ELF-1 (cell line): ENCODE measurements at regions not wholly inside any gene's neighbourhood (a gene's known extent, or its start where the extent isn't known, plus 50 kb on each side); places are given as distances from the start of the nearest gene placed in this dataset.

Source experiments
- DNase-seq: peaks from one replicate; pipeline ENCODE4 v3.0.0-alpha.2; 2016; ENCODE audit warnings: low read depth, low spot score

DNA sequence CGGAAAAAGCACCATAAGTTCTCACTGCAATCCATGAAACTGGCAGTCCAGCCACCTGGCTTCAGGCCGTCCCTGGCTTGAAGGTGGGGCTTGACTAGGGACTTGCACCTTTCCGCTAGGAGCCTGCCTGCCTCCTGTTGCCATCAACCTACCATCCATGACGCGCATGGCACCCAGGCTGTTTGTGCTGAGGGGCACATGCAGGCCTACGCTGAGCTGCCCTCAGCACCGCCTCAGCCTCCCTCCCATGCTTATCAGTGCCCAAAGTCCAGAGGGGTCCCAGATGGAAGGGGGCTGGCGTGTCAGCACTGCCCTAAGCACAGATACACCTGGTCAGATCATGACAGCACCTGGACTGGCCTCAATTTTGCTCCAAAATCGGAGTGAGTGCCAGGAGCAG, 190.2 kb upstream of the LYPLAL1 start:
- DNase-seq, result no peak

DNA sequence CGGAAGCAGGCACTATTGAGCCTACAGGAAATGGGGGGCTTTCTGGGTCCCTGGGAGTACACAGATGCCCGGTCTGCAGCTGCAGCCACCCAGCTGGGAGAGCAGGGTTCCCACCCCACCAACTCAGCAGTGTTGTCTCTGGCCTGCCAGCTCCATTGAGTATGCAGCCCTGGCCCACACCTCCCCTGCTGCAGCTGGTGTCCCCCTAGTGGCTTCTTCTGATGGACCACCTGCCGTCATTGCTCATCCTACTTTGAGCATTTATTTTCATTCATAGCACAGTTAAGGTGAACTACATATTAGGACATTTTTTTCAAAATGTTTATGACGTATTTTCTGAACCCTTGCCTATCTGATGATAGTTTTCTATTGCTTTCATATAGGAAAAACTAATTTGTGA, 189.8 kb upstream of the LYPLAL1 start:
- DNase-seq, result peak; percentile 20

- DNase-seq, result no peak
Measured at GRCh38 chr1:218985424-218985984, 188.2 kb upstream of the LYPLAL1 start.

- DNase-seq, result no peak
Measured at GRCh38 chr1:218986816-218987215, 186.9 kb upstream of the LYPLAL1 start.

DNA sequence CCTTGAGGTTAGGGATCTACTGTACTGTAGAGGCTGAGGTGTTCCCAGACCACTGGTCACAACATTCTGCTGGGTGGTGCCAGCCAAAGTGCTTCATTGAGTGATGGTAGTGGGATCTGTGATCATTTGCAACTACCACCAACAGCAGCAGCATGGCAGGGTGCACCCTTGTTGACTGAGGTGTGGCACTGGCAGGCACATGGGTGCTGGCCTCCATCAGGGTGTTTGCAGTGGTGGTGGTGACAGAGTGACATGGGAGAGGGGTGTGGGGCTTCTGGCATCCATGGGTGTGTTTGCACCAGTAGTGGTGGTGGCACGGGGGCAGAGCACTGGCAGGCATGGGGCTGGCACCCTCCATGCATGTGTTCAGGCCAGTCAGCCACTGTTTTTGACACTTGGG, 183.7 kb upstream of the LYPLAL1 start:
- no peak for DNase-seq

DNA sequence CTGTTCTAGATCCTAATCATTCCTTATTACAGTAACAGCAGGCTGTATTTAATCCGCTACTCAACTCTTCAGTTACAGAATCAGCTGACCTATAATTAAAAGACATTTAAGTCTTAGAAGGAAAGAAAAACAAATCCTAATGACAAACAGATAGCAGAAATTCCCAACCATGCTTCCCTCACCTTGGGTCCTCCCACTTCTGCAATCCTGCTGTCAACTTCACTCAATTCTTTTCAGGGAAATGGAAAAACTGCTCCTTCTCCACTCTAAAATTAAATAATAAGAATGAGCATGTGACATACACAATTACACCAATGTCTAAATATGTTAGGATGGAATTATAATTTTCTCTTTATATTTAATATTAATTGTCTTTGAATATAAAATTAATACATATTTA, 182.6 kb upstream of the LYPLAL1 start:
- DNase-seq, result no peak

DNA sequence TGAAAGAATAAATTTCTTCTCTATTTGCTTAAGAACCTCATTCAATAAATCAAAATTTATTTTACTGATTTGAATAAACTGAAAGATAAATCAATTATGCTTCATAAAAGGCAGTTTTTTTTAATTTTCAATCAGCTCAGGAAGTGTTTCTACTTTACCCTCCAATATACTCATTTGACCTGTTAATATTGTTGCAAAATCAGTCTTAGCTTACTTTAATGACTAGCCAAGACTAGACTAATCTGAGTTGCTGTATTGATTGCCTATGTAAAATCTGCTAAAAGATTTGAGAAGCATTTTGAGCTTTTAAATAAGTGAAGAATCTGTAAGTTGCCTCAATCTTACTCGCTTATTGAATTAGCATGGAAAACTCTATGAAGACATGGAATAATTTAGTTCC, 179.1 kb upstream of the LYPLAL1 start:
- no peak for DNase-seq

DNA sequence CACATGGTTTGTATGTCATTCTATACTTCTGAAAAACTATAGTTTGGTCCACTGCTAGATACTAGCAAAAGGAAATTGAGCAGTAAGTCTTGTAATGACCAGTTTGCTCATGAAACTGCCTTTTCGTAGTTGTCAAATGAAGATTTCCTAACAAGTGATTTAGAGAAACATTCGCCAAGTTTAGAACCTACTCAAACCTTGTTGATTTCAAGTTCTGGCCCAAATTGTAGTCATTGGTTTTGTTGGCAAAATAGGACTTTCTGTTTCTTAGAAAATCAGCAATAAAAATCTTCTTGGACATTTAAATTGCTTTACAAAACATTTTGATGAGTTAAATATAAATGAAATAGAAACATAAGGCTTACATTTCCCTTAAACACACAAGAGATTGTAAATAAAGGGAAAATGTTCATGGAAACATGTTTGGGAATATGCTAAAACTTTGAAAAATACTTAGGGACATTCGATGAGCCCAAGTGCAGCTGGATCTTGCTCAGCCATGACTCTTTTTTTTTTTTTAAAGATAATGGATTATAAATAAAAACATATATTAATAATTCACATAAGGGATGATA, 178.5 kb upstream of the LYPLAL1 start:
- DNase-seq, result no peak

- DNase-seq, result no peak
Measured at GRCh38 chr1:218996362-218996761, 177.3 kb upstream of the LYPLAL1 start.

- DNase-seq, result no peak
Measured at GRCh38 chr1:219000005-219000404, 173.7 kb upstream of the LYPLAL1 start.

- DNase-seq, result no peak
Measured at GRCh38 chr1:219000631-219001030, 173.0 kb upstream of the LYPLAL1 start.

GRCh38 chr1:219010720-219011119, 163.0 kb upstream of the LYPLAL1 start:
- DNase-seq, result no peak

DNA sequence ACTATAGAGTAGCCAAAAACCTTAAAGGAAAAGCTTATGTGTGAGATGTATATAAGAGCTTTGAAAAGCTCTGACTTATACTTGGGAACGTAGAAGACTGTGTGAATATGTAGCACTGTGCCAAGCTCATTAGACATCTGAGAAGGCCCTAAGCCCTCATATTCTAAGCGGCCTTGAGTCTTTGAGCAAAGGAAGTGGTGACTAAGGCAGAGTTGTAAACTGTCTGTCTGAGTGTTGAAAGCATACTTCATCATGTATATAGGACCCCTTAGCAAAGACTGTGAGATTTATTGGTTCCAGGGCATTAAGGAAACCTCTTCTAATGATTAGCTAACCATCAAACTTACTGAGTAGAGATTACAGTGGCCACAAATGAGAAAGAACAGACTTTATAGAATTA, 153.3 kb upstream of the LYPLAL1 start:
- DNase-seq, result peak; percentile 2

DNA sequence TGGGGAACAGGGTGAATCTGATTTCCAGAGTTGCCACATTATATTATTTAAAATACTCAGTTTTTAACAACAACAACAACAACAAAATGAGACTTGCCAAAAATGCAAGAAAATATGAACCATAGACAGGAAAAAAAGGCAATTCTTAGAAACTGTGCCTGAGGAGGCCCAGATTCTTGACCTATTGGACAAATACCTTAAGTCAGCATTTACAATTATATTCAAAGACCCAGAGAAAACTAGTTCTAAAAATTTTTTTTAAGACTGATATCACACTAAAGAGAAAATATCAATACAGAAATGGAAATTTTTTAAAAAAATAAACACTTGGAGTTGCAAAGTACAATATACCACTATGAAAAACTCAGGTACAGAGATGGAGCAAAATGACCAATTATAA, 152.8 kb upstream of the LYPLAL1 start:
- no peak for DNase-seq

- peak; percentile 3 for DNase-seq
Measured at GRCh38 chr1:219027146-219027673, 146.5 kb upstream of the LYPLAL1 start.

- DNase-seq, result no peak
Measured at GRCh38 chr1:219031809-219032208, 141.9 kb upstream of the LYPLAL1 start.

GRCh38 chr1:219038398-219038797, 135.3 kb upstream of the LYPLAL1 start:
- no peak for DNase-seq

DNA sequence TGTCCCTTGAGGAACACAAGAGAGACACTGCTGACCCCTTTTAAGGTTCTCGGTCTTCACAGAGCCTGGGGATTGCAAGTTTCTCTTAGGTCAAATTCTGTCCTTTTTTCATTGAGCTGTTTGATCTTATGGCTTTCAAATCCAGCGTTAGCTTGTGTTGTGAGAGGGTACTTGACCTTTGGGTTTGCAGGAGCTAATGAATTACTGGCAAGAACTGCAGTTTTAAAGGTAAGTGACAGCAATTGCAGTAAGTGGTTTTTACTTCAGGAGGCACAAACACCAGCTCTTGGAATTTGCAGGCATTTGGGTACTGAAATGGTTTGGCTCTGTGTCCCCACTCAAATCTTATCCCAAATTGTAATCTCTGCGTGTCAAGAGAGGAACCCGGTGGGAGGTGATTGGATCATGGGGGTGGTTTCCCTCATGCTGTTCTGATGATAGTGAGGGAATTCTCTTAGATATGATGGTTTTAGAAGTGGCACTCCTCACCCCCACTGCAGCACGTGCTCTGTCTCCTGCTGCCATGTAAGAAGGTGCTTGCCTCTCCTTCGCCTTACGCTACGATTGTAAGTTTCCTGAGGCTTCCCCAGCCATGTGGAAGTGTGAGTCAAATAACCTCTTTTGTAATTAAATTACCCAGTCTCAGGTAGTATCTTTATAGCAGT, 134.5 kb upstream of the LYPLAL1 start:
- no peak for DNase-seq

GRCh38 chr1:219039682-219040154, 134.0 kb upstream of the LYPLAL1 start:
- DNase-seq, result no peak

- no peak for DNase-seq
Measured at GRCh38 chr1:219040291-219040690, 133.4 kb upstream of the LYPLAL1 start.

DNA sequence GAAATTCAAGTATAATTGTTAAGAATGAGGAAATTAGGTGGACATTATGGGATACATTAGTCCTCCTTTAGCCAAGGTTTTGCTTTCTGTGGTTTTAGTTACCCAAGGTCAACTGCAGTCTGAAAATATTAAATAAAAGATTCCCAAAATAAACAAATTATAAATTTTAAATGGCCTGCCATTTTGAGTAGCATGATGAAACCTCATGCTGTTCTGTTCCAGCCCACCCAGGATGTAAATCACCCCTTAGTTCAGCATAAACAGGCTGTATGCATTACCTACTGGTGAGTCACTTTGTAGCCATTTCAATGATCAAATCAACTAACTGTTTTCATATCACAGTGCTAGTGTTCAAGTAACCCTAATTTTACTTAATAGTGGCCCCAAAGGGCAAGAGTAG, 132.5 kb upstream of the LYPLAL1 start:
- no peak for DNase-seq

DNA sequence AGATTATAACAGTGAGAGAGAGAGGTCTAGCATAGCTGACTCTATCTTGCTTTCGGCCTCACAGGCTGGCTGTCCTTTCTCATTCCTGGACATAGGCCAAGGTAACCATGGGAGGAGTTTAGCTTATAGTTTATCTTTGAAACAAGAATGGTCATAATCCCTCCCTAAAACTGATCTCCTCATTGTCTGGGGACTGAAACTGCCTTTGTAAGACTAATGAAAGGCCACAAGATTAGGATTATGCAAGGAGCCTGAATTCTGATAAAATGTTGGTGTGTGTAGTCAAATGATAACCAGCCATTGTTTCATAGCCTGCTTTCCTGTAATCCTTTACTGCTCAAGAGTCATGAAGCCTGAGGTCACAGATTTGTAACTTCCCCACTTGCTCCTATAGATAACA, 131.9 kb upstream of the LYPLAL1 start:
- no peak for DNase-seq

DNA sequence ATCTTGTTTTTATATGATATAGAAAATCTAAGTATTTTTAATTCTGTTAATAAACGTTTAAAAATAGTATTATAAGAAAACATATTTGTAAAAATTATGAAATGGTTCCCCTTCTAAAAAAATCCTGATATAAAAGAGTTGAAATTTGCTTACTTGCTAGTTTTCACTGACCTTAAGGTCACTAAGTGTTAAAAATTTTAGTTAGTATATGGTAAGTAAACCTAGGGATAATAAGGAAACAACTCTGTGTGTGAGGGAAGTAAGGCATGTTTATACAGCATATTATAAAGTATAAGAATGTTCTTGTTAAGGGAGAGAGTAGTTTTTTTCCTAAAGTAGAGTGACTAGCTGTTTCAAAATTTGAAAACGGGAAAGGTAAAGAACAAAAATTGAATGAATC, 130.9 kb upstream of the LYPLAL1 start:
- no peak for DNase-seq
